Activated T-helper 2 cell treated with anti-CD3 and anti-CD28 coated beads, Interferon-gamma antibody, Interleukin-2, Interleukin-4, amounts not matched to agents 10 μg/mL and 5 μg/mL and 100 μg/mL, durations not matched to agents 14 hours and 24 hours and 36 hours (primary cell): ENCODE measurements at regions not wholly inside any gene's neighbourhood (a gene's known extent, or its start where the extent isn't known, plus 50 kb on each side); places are given as distances from the start of the nearest gene placed in this dataset.
"Not testable (repeated sequence)": the region's sequence is repeated elsewhere in the genome, so short reads cannot be mapped to it uniquely, and the experiment has no call there.

ENCODE experiments used
- DNase-seq: peaks from one replicate; pipeline ENCODE4 v3.0.0; 2021; ENCODE audit warnings: low spot score
- H3K27ac Mint-ChIP-seq: one replicate; pipeline ENCODE4 v1.8.0; 2021; ENCODE audit warnings: mixed read lengths
- H3K27me3 Mint-ChIP-seq: one replicate; pipeline ENCODE4 v1.8.0; 2021; ENCODE audit warnings: low read depth, mixed read lengths
- H3K36me3 Mint-ChIP-seq: one replicate; pipeline ENCODE4 v1.8.0; 2021; ENCODE audit warnings: low read depth, mixed read lengths
- H3K4me1 Mint-ChIP-seq: one replicate; pipeline ENCODE4 v1.8.0; 2021; ENCODE audit warnings: low read depth, mixed read lengths
- H3K4me3 Mint-ChIP-seq: one replicate; pipeline ENCODE4 v1.8.0; 2021; ENCODE audit warnings: low read depth, mild to moderate bottlenecking, moderate library complexity, mixed read lengths
- H3K9me3 Mint-ChIP-seq: one replicate; pipeline ENCODE4 v1.8.0; 2021; ENCODE audit warnings: mixed read lengths
- intact Hi-C: fragments of 100-400 bp; cut with micrococcal nuclease; formaldehyde crosslinking; loops from one replicate; pipeline ENCODE4 v1.15.1; 2023

DNA sequence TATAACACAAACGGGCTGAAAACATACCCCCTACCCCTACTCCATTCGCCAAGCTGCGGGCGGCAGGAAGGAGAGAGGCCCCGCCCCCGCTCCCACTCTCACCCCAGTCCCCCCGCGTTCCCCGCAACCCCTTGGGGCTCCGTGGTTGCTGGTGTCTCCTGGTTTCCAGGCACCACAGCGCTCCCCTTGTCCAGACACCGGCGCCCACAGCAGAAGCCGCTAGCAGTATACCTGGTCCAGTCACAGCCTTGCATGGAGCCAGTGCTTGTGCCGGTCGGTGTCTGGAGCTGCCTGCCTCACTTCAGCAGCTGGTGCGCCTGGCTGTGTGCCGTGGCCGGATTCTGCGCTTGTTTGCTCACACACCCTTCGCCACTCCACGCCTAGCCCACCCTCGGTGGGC lies 240.5 kb upstream of the DAB2 start:
- Mint-ChIP-seq H3K9me3 (no peaks in the 10 kb centered on the region), H3K36me3 (no peaks in the 10 kb centered on the region), H3K4me1 (peaks cover 10% of the 10 kb centered on the region), H3K27me3 (peaks cover 7% of the 10 kb centered on the region), H3K27ac (no peak overlapping the region), H3K4me3 (no peak overlapping the region)
- intact Hi-C loops = no loop called here
- no peak for DNase-seq

DNA sequence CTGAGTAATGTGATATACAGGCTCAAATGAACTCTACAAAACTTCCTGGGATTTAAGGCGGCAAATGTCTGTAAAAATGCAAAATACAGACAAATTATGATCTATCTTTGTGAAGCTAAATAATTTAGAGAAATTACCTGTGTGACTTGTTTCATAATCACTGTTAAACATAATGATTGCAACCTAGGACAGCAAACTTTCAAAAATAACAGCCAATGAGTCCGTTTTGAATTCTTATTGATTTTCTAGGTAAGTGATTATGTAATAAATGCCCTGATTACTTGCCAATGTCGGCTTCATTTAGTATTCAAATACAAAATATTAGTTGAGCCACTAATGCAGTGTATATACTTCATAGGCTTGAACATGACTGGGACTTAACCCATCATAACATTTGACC lies 238.2 kb upstream of the DAB2 start:
- no peak overlapping the region for H3K4me3 Mint-ChIP-seq
- H3K4me1 Mint-ChIP-seq = peaks cover 29% of the 10 kb centered on the region
- no peak overlapping the region for H3K27ac Mint-ChIP-seq
- peaks cover 2% of the 10 kb centered on the region for H3K27me3 Mint-ChIP-seq
- H3K36me3 Mint-ChIP-seq = no peaks in the 10 kb centered on the region
- no peaks in the 10 kb centered on the region for H3K9me3 Mint-ChIP-seq
- no peak for DNase-seq
- intact Hi-C loops = no loop called here

DNA sequence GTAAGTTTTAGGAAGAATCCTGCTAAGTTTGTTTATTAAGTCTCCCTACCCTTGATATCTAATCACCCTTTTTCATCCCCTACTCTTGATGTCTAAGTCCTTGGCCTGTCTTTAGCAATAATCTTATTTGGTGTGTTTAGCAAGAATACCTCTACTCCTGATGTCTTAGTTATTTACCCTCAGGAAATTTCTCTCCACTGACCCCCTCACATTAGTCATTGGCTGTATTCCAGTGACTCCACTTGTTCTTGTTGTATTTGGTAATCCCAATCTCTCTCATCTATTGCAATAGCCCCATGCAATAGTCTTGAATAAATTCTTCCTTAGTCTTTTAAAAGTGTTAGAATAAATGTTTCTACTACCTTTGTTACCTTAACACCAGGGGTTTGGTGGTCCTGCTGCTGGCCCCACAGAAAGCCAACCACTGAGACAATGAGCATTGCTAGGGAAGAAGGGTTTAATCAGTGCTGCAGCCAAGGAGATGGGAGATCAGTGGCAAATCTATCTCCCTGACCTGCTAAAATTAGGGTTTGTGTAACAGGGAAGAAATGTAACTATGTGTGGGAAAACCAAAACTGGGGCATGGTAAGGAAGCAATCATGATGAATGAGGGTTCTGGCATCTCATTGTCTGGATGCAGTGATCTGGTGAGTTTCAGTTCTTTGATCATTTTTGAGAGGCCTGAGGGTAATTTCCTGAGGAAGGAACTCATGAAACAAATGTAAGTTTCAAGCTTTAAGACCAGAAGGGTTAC lies 236.4 kb upstream of the DAB2 start:
- intact Hi-C loops = no loop called here
- H3K4me1 Mint-ChIP-seq = peaks cover 39% of the 10 kb centered on the region
- no peaks in the 10 kb centered on the region for H3K9me3 Mint-ChIP-seq

DNA sequence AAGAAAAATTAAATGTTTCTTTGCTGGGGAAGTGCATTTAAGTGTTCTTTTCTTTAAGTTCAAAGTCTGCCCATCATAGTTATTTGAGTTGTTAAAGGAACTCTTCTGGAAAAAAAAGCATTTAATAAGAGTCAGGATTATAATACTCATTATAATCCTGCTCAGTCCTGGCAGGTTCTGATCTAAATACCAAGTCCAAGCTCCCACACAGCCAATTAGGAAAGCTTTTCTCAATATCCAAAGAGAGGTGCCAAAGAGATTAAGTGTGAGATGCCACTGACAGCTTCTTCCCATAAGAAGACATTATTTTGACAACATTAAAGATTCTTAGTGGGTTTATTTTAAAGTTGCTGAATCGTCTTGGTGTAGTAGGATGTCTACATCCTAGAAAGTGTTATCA lies 235.2 kb upstream of the DAB2 start:
- intact Hi-C loops = no loop called here
- Mint-ChIP-seq H3K27me3 (peaks cover 20% of the 10 kb centered on the region), H3K4me1 (peaks cover 39% of the 10 kb centered on the region), H3K9me3 (no peaks in the 10 kb centered on the region), H3K27ac (no peak overlapping the region), H3K4me3 (no peak overlapping the region), H3K36me3 (no peaks in the 10 kb centered on the region)
- no peak for DNase-seq

More for the DNA sequence above, 236.4 kb upstream of the DAB2 start:
- no peak overlapping the region for H3K4me3 Mint-ChIP-seq
- H3K27ac Mint-ChIP-seq = no peak overlapping the region
- H3K36me3 Mint-ChIP-seq = no peaks in the 10 kb centered on the region
- peaks cover 15% of the 10 kb centered on the region for H3K27me3 Mint-ChIP-seq
- no peak for DNase-seq

DNA sequence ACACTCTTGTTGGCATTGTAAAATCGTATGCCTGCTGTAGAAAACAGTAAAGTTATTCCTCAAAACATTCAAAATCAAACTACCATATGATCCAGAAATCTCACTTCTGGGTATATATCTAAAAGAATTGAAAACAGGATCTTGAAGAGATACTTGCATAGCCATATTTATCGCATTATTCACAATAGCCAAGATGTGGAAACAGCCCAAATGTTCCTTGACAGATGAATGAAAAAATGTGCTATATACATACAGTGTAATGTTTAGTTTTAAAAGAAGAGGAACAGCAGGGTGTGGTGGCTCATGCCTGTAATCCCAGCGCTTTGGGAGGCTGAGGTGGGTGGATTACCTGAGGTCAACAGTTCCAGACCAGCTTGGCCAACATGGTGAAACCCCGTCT lies 234.1 kb upstream of the DAB2 start:
- intact Hi-C loops = no loop called here
- Mint-ChIP-seq H3K4me3 (no peak overlapping the region), H3K36me3 (no peaks in the 10 kb centered on the region), H3K27me3 (peaks cover 25% of the 10 kb centered on the region), H3K4me1 (peaks cover 39% of the 10 kb centered on the region), H3K27ac (no peak overlapping the region), H3K9me3 (no peaks in the 10 kb centered on the region)
- no peak for DNase-seq

DNA sequence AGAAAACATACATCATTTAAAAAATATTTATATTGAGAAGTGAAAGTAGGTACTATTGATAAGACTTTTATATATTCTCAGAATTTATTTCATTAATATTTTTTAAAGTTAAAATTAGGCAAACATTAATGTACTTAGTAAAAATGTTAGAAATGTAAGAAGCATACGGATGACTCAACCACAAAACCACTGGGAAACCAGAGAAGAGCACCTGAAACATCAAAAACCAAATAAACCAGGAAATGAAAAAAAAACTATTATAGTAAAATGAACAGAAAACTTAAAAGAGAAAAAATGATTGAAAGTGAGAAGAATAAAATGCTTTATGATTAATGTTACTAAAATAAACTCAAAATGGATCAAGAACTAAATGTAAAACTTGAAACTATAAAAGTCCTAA lies 233.2 kb upstream of the DAB2 start:
- intact Hi-C loops = no loop called here
- Mint-ChIP-seq H3K27me3 (peaks cover 25% of the 10 kb centered on the region), H3K4me1 (peaks cover 39% of the 10 kb centered on the region), H3K9me3 (no peaks in the 10 kb centered on the region), H3K27ac (peak overlapping the region; percentile 13), H3K4me3 (peak overlapping the region; percentile 10), H3K36me3 (no peaks in the 10 kb centered on the region)
- no peak for DNase-seq

DNA sequence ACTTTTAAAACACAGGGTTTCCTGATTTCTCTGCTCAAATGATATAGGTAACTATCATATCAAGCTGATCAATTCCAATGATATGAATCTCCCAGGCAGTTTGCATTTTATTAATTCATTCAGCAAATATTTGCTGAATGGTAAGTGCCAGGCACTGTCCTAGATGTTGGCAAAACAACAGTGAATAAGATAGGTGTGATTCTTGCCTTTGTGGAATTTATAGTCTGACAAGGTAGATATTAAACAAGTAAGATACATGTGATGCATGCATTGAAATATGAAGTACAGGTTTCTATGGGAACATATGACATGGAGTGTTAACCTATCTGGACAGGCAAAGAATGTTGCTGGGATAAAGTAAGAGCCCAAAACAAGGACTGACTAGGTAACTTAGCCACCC lies 231.8 kb upstream of the DAB2 start:
- Mint-ChIP-seq H3K27me3 (peaks cover 27% of the 10 kb centered on the region), H3K27ac (no peak overlapping the region), H3K4me3 (no peak overlapping the region), H3K9me3 (no peaks in the 10 kb centered on the region), H3K4me1 (peaks cover 37% of the 10 kb centered on the region), H3K36me3 (no peaks in the 10 kb centered on the region)
- DNase-seq = no peak
- intact Hi-C loops = no loop called here

DNA sequence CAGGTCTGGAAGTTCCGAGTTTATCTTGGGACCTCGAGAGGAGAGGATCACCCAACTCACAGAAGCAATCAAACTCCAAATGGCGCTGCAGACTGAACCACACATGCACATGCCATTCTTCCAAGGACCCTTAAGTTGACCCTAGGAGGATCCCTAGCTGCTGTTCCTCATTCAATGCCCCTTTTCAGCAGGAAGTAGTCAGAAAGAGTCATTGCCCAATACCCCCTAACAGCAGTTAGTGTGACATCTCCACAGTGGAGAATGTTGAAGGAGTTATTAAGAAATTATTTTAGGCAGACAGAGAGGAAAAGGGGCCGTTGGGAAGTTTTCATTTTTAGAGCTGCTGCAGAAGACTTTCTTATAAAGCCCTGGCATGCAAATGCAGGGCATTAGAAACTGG lies 229.9 kb upstream of the DAB2 start:
- peaks cover 32% of the 10 kb centered on the region for H3K4me1 Mint-ChIP-seq
- H3K27ac Mint-ChIP-seq = no peak overlapping the region
- no peaks in the 10 kb centered on the region for H3K9me3 Mint-ChIP-seq
- intact Hi-C loops = no loop called here
- H3K4me3 Mint-ChIP-seq = no peak overlapping the region
- no peaks in the 10 kb centered on the region for H3K36me3 Mint-ChIP-seq
- H3K27me3 Mint-ChIP-seq = peaks cover 27% of the 10 kb centered on the region
- DNase-seq = no peak

DNA sequence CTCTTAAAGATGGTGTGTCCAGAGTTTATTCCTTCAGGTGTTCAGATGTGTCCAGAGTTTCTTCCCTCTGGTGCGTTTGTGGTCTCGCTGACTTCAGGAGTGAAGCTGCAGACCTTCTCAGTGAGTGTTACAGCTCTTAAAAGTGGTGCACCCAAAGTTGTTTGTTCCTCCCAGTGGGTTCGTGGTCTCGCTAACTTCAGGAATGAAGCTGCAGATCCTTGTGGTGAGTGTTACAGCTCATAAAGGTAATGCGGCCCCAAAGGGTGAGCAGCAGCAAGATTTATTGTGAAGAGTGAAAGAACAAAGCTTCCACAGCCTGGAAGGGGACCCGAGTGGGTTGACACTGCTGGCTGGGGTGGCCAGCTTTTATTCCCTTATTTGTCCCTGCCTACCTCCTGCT lies 227.7 kb upstream of the DAB2 start:
- H3K9me3 Mint-ChIP-seq, intact Hi-C loops, DNase-seq, H3K27ac Mint-ChIP-seq, H3K36me3 Mint-ChIP-seq, H3K4me3 Mint-ChIP-seq: not testable (repeated sequence)
- peaks cover 25% of the 10 kb centered on the region for H3K27me3 Mint-ChIP-seq
- peaks cover 17% of the 10 kb centered on the region for H3K4me1 Mint-ChIP-seq

DNA sequence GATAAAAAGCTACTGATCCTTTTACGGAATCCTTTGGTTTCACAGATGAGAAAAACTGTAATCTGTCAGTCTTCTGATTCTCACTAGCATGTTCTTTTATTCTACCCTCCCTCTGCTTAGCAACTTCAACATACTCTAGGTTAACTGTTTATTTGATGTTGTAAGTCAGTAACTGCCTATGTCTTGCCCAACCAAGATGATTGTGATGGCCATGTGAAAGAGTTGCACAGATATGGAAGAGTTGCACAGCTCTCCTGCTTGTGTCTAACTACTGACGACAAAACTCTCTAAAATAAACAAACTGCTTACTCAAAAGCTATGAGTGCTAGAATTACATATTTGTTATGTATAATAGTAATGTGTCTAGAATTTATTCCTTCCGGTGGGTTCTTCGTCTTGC lies 227.3 kb upstream of the DAB2 start:
- DNase-seq = no peak
- no peak overlapping the region for H3K27ac Mint-ChIP-seq
- no peak overlapping the region for H3K4me3 Mint-ChIP-seq
- no peaks in the 10 kb centered on the region for H3K36me3 Mint-ChIP-seq
- no peaks in the 10 kb centered on the region for H3K9me3 Mint-ChIP-seq
- peaks cover 12% of the 10 kb centered on the region for H3K4me1 Mint-ChIP-seq
- peaks cover 20% of the 10 kb centered on the region for H3K27me3 Mint-ChIP-seq
- intact Hi-C loops = no loop called here

DNA sequence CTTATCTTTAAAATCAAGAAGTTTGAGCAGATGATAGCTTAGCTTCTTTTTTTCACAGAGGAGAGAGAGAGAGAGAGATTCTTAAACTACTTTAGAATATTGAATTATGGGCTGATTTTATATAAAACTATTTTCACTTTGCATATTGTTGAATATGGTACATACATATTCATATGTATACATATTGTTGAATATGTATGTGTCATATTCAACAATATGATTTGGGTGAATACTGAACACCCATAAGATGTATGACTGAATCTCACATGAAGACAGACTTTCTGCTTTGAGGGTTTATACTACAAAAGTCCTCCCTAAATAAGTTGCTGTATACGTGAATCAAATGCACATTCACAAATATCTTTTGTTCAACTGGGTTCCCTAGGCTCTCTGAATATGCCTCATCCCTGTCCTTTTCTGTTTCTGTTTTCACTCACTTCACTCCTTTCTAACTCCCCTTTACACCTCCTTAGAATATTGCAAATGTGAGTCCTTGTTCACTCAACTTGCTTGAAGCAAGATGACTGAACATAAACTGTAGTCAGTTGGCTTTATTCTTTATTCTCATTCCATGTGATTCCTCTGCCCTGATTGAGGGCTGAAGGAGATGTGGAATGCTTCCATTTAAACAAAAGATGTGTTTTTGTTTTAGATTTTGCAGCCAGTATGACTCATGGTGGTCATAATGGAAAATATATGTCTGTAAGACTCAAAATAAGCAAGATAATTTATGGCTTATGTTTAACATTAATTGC lies 225.4 kb upstream of the DAB2 start:
- no peaks in the 10 kb centered on the region for H3K36me3 Mint-ChIP-seq
- no peak for DNase-seq
- no peak overlapping the region for H3K4me3 Mint-ChIP-seq
- peaks cover 10% of the 10 kb centered on the region for H3K4me1 Mint-ChIP-seq
- H3K9me3 Mint-ChIP-seq = no peaks in the 10 kb centered on the region
- peaks cover 14% of the 10 kb centered on the region for H3K27me3 Mint-ChIP-seq
- H3K27ac Mint-ChIP-seq = no peak overlapping the region
- intact Hi-C loops = no loop called here

DNA sequence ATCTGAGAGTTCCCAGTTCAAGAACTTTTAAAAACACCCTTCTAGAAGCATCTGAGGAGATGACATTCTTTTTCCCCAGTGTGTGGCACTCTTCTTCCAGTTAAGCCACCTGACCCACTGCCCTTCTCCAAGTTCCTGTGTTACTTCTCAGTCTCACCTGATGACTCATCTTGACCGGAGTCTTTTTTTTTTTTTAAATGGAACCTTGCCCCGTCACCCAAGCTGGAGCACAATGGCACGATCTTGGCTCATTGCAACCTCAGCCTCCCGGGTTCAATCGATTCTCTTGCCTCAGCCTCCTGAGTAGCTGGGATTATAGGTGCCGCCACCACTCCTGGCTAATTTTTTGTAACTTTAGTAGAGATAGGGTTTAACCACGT lies 224.1 kb upstream of the DAB2 start:
- Mint-ChIP-seq H3K4me1 (peaks cover 10% of the 10 kb centered on the region), H3K4me3 (no peak overlapping the region), H3K36me3 (no peaks in the 10 kb centered on the region), H3K27ac (no peak overlapping the region), H3K9me3 (no peaks in the 10 kb centered on the region), H3K27me3 (peaks cover 11% of the 10 kb centered on the region)
- intact Hi-C loops = no loop called here
- DNase-seq = no peak

DNA sequence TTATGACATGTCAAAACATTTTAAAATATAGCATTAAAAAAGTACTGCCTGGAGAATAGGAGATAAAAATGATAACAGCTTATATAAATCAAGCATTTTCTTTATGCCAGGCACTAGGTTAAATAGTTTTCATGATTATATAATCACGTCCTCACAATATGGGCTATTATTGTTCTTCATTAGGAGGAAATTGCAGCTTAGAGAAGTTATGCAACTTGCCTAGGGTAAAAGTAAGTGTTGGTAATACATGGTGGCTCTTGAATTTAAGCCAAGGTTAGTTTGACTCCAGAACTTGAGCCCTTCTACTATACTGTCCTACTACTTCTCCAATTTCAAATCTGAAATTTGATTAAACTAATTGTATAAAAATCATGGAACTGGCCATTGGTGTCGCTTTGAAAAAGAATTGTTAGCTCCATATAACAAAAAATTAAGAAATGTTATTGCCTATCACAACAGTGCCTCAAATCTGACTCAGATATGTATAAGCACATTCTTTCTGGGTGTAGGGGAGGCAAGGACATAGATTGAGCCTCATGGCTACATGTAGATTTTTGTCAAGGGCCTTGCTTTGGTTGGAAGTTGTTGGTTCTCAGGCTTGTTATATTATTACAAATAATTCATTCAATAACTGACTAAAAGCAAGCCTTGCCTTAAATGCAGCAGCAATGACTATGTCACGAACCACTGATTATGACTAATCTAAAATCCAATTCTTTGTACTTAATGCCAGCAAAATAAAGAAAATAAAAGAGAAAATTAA lies 223.5 kb upstream of the DAB2 start:
- intact Hi-C loops = no loop called here

More for the DNA sequence above, 223.5 kb upstream of the DAB2 start:
- no peaks in the 10 kb centered on the region for H3K36me3 Mint-ChIP-seq
- H3K4me3 Mint-ChIP-seq = no peak overlapping the region
- H3K9me3 Mint-ChIP-seq = no peaks in the 10 kb centered on the region
- H3K27ac Mint-ChIP-seq = no peak overlapping the region
- H3K27me3 Mint-ChIP-seq = peaks cover 11% of the 10 kb centered on the region
- H3K4me1 Mint-ChIP-seq = peaks cover 10% of the 10 kb centered on the region
- DNase-seq = no peak
